PC-9 (cell line): ENCODE measurements at regions not wholly inside any gene's neighbourhood (a gene's known extent, or its start where the extent isn't known, plus 50 kb on each side); places are given as distances from the start of the nearest gene placed in this dataset.

ENCODE experiments used
- EZH2 ChIP-seq: fragments of 200-600 bp; sonication (generic); IDR thresholded peaks from 2 replicates; pipeline ENCODE4 v1.8.0; 2017; ENCODE audit warnings: antibody characterized with exemption, low read depth
- TF ChIP-seq, protein P1 (sequence below): fragments of 200-600 bp; sonication (generic); conservative IDR thresholded peaks from 2 replicates; pipeline ENCODE4 v1.6.1; 2017; ENCODE audit warnings: mixed run types, antibody characterized with exemption, mild to moderate bottlenecking, moderate library complexity

- no peak for TF ChIP-seq EZH2
- TF ChIP-seq, protein P1, sequence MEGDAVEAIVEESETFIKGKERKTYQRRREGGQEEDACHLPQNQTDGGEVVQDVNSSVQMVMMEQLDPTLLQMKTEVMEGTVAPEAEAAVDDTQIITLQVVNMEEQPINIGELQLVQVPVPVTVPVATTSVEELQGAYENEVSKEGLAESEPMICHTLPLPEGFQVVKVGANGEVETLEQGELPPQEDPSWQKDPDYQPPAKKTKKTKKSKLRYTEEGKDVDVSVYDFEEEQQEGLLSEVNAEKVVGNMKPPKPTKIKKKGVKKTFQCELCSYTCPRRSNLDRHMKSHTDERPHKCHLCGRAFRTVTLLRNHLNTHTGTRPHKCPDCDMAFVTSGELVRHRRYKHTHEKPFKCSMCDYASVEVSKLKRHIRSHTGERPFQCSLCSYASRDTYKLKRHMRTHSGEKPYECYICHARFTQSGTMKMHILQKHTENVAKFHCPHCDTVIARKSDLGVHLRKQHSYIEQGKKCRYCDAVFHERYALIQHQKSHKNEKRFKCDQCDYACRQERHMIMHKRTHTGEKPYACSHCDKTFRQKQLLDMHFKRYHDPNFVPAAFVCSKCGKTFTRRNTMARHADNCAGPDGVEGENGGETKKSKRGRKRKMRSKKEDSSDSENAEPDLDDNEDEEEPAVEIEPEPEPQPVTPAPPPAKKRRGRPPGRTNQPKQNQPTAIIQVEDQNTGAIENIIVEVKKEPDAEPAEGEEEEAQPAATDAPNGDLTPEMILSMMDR: no peak
Measured at GRCh38 chr6:147757291-147757690, 248.8 kb downstream of the SAMD5 start.
